HG02763 (cell line): ENCODE measurements at regions not wholly inside any gene's neighbourhood (a gene's known extent, or its start where the extent isn't known, plus 50 kb on each side); places are given as distances from the start of the nearest gene placed in this dataset.
"Not testable (repeated sequence)": the region's sequence is repeated elsewhere in the genome, so short reads cannot be mapped to it uniquely, and the experiment has no call there.

Experiments used
- ATAC-seq: cut with Tn5 transposase; IDR thresholded peaks from one replicate; pipeline ENCODE4 v1.9.1; 2021; ENCODE audit warnings: mild to moderate bottlenecking, moderate library complexity; ENCODE audit not compliant: unreplicated experiment

DNA sequence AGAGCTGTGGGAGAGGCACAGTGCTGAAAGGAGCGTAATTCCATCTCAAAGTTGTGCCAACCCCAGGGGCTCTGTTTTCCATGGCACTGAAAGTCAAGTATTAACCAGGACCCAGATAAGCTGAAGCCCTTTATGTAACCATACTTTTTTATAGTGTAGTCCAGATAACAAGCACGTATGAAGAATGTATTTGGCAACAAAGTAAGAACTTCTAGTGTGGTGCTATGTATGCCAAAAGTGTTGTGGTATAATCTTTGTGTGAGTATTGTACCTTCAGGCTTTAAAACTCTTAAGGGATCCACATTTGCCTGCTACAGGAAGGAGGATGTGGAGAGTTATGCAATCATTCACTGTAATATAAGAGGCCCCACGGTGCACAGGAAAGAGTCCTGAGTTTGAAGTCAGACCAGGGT, 129.4 kb downstream of the IBTK start:
- ATAC-seq = no peak

GRCh38 chr6:82114748-82115147, 132.8 kb downstream of the IBTK start:
- ATAC-seq = no peak

- ATAC-seq = no peak
These were observed 134.3 kb downstream of the IBTK start for GRCh38 chr6:82113231-82113630.

- no peak for ATAC-seq
These were observed 135.7 kb downstream of the IBTK start for GRCh38 chr6:82111818-82112217.

DNA sequence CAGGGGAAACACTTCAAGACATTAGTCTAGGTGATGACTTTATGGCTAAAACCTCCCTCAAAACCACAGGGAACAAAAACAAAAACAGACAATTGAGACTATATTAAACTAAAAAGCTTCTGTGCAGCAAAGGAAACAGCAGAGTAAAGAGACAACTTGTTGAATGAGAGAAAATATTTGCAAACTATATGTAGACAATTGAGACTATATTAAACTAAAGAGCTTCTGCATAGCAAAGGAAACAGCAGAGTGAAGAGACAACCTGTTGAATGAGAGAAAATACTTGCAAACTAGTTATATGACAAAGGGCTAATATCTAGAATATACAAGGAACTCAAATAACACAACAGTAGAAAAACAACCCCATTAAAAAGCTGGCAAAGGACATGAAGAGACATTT, 136.4 kb downstream of the IBTK start:
- no peak for ATAC-seq

GRCh38 chr6:82103171-82103570, 144.4 kb downstream of the IBTK start:
- ATAC-seq = not testable (repeated sequence)

DNA sequence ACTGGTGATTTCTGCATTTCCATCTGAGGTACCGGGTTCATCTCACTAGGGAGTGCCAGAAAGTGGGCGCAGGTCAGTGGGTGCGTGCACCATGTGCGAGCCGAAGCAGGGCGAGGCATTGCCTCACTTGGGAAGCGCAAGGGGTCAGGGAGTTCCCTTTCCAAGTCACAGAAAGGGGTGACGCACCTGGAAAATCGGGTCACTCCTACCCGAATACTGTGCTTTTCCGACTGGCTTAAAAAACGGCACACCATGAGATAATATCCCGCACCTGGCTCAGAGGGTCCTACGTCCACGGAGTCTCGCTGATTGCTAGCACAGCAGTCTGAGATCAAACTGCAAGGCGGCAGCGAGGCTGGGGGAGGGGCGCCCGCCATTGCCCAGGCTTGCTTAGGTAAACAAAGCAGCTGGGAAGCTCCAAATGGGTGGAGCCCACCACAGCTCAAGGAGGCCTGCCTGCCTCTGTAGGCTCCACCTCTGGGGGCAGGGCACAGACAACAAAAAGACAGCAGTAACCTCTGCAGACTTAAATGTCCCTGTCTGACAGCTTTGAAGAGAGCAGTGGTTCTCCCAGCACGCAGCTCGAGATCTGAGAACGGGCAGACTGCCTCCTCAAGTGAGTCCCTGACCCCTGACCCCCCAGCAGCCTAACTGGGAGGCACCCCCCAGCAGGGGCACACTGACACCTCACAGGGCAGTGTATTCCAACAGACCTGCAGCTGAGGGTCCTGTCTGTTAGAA, 146.0 kb downstream of the IBTK start:
- not testable (repeated sequence) for ATAC-seq

DNA sequence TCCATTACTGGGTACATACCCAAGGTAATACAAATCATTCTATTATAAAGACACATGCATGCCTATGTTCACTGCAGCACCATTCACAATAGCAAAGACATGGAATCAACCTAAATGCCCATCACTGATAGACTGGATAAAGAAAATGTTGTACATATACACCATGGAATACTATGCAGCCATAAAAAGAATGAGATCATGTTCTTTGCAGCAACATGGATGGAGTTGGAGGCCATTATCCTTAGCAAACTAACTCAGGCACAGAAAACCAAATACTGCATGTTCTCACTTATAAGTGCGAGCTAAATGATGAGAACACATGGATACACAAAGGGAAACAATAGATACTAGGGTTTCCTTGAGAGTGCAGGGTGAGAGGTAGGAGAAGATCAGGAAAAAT, 146.8 kb downstream of the IBTK start:
- not testable (repeated sequence) for ATAC-seq

DNA sequence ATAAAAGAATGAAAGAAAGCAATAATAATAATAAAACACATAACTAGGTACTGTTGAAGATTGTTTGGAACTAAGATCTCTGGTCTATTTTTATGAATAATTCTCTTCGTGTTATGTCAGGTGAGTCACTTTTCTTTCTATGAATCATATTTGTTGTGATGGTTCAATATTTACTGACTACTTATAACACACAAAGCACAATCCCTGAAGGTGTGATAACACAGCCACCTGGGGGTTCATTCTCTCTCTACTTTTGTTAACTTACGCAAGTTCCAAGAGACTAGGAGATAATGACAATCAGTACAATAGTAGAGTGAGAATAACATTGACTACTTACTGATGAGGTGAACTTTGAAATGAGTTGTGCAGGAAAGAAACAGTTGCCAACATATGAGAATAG, 149.9 kb downstream of the IBTK start:
- no peak for ATAC-seq

DNA sequence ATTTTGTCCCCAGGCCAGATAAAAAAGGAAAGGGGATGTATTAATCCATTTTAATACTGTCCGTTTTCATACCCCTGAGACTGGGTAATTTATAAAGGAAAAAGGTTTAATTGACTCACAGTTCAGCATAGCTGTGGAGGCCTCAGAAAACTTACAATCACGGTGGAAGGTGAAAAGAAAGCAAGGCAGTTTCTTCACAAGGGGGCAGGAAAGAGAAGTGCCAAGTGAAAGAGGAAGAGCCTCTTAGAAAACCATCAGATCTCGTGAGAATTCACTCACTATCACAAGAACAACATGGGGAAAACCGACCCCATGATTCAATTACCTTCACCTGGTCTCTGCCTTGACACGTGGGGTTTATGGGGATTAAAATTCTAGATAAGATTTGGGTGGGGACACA, 152.5 kb downstream of the IBTK start:
- no peak for ATAC-seq

- ATAC-seq = no peak
These were observed 153.3 kb downstream of the IBTK start for GRCh38 chr6:82094166-82094806.

DNA sequence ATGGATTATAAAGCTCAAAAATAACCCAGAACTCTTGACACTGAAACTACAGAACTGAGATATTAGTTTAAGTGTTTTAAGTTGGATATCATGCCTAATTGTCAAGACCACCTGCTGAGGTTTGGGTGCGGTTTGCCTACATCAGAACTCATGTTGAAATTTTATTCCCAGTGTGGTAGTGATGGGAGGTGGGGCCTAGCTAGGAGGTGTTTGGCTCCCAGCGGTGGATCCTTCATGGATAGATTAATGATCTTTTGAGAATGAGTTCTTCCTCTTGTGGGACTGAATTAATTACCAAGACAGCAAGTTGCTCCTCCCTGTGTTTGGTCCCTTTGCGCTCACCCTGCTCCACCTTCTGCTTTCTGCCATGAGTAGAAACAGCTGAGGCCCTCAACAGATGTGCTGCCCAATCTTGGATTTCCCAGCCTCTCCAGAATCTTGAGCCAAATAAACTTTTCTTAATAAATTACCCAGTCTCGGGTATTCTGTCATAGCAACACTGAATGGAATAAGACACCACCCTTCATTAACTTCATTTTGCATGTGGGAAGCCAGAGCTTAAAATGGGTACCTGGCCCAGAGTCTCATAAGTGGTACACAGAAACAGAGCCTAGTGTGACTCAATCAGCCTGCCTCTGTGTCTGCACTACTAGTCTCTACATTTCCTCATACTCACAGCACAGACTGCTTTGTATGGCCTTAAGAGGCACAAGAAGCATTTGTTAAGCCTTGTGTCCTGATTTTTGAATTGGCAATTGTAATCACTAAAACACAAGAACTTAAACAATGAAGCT, 158.4 kb downstream of the IBTK start:
- no peak for ATAC-seq

DNA sequence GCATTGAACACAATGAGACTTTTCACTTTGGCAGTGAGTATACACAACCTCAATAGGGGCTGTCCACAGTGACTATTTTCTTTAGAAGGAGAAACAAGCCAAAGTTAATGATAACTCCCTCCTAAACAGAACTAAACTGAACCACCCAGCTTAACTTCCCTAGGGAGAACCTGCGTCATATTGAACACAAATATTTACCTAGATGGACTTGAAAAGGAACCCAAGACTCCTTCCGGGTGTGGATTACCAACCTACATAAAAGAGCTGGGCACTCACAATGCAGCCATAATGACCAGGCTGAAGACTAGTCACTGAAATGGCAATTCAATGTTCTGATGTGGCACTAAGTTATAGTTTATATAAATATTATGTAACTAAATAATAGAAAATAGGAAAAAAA, 160.6 kb downstream of the IBTK start:
- no peak for ATAC-seq

GRCh38 chr6:82085701-82086100, 161.8 kb downstream of the IBTK start:
- ATAC-seq = no peak

- no peak for ATAC-seq
These were observed 163.1 kb downstream of the IBTK start for GRCh38 chr6:82084324-82084920.

GRCh38 chr6:82083646-82084045, 163.9 kb downstream of the IBTK start:
- ATAC-seq = no peak

DNA sequence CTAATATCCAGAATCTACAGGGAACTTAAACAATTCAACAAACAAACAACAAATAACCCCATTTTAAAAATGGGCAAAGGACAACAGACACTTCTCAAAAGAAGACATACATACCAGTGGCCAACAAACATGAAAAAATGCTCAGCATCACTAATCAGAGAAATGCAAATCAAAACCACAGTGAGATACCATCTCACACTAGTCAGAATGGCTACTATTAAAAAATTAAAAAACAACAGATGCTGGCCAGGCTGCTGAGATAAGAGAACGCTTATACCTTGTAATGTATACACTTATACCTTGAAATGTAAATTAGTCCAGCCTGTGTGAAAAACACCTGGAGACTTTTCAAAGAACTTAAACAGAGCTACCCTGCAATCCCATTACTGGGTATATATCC, 166.8 kb downstream of the IBTK start:
- ATAC-seq = no peak

DNA sequence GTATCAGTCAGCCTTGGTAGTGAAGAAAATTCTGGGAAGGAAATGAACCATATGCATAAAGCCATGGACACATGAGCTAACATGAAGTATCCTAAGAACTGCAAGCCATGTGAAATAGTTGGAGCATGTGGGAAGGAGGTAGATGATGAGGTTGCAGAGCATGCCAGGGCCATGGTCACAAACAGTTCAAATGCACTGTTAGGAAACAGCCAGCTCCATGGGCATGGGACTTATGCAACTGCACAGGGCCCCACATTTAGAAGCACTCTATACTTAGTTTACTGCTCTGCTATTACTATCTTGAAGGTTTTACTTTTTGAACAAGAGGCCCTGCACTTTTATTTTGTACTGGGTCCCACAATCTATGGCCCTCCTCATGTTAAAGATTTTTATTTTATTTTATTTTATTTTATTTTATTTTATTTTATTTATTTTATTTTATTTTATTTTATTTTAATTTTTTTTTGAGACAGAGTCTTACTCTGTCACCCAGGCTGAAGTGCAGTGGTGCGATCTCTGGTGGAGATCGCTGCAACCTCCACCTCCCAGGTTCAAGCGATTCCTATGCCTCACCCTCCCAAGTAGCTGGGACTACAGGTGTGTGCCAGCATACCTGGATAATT, 169.1 kb downstream of the IBTK start:
- ATAC-seq = no peak

DNA sequence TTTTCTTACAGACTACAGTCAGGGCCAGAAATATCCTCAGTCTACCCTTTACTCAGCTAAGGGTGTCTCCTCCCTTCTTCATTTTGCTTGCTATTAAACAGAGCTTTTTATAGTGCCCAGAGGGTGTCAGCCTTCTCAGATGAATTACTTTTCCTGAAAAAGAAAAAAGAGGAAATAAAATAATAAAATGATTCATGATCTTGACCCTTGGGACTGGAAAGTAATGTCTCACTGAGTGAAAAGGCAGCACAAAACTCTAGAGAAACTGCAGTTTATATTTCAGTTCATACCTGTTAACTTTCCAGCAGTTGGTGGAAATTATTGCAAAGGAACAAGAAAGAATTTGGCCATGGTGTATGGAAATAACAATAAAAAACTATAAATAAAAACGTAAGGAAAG, 170.6 kb downstream of the IBTK start:
- ATAC-seq = no peak

- no peak for ATAC-seq
These were observed 173.0 kb downstream of the IBTK start for GRCh38 chr6:82074556-82074955.

GRCh38 chr6:82073484-82073883, 174.1 kb downstream of the IBTK start:
- no peak for ATAC-seq
